Fibroblast of skin of left biceps (primary cell): ENCODE measurements at regions not wholly inside any gene's neighbourhood (a gene's known extent, or its start where the extent isn't known, plus 50 kb on each side); places are given as distances from the start of the nearest gene placed in this dataset.

Experiments used
- DNase-seq, 2 experiments: peaks; one replicate each; pipeline ENCODE4 v3.0.0-alpha.2; 2013; ENCODE audit warnings: low read depth in 2 of 2

GRCh38 chr4:136414981-136415380 lies 1117.3 kb downstream of the PCDH18 start:
- DNase-seq, result no peak

- DNase-seq, result no peak
Observed at GRCh38 chr4:136412708-136413107, 1119.6 kb downstream of the PCDH18 start.

- no peak for DNase-seq
Observed at GRCh38 chr4:136400829-136401228, 1131.5 kb downstream of the PCDH18 start.

DNA sequence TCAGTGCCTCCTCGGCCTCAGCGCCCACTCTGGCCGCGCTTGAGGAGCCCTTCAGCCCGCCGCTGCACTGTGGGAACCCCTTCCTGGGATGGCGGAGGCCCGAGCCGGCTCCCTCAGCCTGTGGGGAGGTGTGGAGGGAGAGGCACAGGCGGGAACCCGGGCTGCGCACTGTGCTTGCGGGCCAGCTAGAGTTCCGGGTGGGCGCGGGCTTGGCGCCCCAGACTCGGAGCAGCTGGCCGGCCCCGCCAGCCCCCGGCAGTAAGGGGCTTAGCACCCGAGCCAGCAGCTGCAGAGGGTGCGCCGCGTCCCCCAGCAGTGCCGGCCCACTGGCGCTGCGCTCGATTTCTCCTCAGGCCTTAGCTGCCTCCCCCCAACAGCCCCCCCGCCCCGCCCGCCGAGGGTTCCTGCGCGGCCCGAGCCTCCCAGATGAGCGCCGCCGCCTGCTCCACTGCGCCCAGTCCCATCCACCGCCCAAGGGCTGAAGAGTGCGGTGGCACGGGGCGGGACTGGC lies 1137.0 kb downstream of the PCDH18 start:
- no peak for DNase-seq

DNA sequence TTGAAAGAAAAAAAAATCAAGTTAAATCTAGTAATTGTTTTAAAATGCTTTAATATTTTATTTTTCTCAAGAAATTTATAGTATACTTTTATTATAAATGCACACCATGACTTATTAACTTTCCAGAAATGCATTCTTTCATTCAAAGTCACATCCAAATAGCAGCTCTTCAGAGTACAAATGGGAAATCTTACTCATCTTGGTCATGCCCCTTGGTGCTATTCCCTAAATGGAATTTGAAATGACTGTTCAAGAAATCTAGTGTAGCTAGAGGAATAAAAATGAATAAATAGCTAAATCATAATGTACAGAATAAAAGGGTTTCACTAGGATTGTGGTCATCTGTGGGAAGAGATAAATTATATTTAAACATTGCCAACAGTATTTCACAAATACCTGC lies 1139.7 kb downstream of the PCDH18 start:
- DNase-seq, result peak; percentile 8 to 9

DNA sequence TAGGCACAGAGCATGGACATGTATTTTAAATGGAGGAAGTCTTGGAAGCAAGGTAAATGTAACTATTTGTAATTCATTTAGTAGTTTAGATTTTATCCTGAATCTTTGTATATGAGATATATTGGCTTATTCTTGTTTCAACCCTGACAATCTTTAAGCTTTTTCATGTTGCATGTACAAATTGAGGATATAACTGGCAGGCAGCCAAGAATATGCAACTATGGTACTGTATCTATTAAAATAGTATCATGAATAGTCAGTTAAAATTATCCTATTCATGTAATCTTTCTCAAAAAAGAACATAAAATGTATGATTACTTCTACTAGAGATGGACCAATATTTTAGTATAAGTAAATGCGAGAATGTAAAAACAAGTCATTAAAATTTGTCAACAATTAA lies 1141.5 kb downstream of the PCDH18 start:
- DNase-seq, result no peak

- DNase-seq, result no peak
Observed at GRCh38 chr4:136383082-136383481, 1149.2 kb downstream of the PCDH18 start.

DNA sequence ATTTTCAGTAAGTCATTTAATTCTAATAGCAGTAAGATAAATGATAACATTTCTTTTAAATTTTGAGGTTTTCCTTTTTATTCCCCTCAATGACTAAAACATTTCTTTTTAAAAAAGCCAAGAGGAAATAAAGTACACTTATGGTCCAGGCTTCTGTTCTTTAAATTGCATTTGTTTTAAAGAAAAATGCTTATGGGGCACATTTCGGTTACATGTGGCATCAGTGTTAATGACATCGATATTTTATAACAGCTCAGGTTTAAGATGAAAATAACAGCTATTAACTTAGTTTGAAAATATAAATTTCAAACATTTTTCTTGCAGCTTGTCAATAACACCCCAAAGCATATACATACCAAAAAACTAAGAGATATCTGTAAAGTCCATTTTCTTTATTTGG lies 1161.1 kb downstream of the PCDH18 start:
- DNase-seq, result no peak

- no peak for DNase-seq
Observed at GRCh38 chr4:136369073-136369472, 1163.2 kb downstream of the PCDH18 start.

DNA sequence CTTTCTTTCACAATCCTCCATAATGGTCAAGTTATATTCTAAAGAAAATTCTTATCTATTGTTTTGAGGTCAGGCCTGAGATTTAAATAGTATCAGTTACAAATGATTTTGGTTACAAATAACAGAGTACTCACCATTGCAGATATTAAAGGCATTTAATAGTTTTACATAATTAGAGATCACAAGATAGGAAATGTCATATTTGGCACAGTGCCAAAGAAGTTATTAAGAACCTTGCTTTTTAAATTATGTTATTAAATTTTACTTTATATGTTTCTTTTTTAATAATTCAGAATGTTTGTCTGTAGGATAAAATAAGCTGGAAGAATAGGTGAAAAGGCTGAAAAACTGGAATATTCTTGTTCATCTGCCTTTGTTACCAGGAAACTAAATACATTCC lies 1174.7 kb downstream of the PCDH18 start:
- DNase-seq, result no peak

DNA sequence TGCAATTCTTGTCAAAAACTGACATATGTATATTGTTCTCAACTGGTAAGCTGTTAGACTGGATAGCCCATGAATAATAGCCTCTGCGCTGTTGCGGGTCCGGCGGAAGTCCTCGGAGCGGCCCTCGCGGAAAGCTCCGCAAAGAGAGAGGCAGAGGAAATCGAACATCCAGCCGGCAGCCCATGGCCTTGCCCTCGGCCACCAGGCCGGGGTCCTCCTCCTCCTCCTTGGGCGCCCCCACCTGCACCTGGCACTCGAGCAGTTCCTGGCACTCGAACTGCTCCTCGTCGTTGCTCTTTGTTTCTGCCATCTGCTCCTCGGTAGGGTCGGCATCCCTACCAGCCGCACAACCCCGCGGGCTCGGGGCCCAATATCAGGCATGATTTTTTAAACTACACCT lies 1176.3 kb downstream of the PCDH18 start:
- DNase-seq, result no peak

GRCh38 chr4:136343340-136343739 lies 1189.0 kb downstream of the PCDH18 start:
- DNase-seq, result no peak

DNA sequence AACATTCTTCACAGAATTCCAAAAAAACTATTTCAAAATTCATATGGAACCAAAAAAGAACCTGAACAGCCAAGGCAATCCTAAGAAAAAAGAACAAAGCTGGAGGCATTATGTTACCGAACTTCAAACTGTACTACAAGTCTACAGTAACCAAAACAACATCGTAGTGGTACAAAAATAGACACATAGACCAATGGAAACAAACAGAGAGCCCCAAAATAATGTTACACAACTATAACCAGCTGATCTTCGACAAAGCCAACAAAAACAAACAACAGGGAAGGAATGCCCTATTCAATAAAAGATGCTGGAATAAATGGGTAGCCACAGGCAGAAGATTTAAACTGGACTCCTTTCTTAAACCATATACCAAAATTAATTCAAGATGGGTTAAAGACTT lies 1189.6 kb downstream of the PCDH18 start:
- no peak for DNase-seq

GRCh38 chr4:136337216-136337615 lies 1195.1 kb downstream of the PCDH18 start:
- DNase-seq, result no peak

- DNase-seq, result no peak
Observed at GRCh38 chr4:136336479-136336878, 1195.8 kb downstream of the PCDH18 start.

GRCh38 chr4:136329042-136329662 lies 1203.1 kb downstream of the PCDH18 start:
- no peak for DNase-seq

DNA sequence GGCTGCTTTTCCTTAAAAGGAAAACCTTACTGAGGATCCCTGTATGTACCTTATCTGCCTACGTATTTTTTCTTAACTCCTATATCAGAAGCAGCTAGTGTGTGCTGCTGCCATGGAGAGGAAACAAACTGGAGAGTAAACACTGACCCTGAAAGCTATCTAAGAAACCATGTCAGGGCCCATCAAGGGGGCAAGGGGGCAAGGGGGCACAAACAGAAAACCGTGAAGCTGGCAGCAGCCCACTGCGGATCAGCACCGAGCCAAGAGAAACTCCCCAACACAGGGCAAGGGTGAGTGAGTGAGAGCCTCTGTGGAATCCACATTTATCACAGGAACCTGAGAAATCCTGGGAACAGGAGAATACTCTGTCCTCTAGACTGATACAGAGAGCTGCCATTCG lies 1204.2 kb downstream of the PCDH18 start:
- DNase-seq, result no peak

DNA sequence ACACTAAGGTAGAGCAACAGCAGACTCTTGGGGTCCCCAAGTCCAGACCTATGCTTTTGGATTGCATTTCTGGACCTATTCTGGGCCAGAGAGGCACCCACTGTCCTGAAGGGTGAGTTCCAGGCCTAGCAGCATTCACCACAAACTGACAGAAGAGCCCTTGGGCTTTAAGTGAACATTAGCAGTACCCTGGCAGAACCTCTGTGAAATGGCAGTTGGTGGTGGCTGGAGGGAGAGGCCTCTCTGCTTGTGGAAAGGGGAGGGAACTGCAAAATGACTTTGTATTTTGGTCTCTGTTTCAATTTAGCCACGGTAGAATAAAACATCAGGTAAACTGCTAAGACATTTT lies 1211.9 kb downstream of the PCDH18 start:
- no peak for DNase-seq

DNA sequence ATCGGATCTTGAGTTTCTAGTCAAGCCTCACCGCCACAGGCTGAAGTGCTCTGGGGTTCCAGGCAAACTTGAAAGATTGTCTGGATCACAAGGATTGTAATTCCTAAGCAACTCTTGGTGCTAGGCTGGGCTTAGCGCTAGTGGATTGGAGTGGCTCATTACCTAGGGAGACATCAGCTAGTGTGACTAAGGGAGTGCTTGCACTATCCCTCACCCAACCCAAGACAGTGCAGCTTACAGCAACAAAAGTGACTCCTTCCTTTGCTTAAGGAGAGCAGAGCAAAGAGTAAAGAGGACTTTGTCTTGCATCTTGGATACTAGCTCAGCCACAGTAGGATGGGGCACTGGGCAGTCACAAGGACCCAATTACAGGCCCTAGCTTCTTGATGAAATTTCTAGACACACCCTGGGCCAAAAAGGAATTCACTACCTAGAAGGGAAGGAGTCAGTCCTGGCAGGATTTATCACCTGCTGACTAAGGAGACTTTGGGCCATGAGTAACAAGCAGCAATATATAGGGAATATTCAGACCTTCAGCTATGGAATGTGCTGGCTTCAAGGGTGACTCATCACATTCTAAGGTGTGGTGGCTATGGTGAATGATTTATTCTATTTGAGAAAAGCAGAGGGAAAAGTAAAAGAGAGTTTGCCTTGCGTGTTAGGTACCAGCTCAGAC lies 1212.4 kb downstream of the PCDH18 start:
- DNase-seq, result no peak

GRCh38 chr4:136316961-136317360 lies 1215.3 kb downstream of the PCDH18 start:
- DNase-seq, result no peak

DNA sequence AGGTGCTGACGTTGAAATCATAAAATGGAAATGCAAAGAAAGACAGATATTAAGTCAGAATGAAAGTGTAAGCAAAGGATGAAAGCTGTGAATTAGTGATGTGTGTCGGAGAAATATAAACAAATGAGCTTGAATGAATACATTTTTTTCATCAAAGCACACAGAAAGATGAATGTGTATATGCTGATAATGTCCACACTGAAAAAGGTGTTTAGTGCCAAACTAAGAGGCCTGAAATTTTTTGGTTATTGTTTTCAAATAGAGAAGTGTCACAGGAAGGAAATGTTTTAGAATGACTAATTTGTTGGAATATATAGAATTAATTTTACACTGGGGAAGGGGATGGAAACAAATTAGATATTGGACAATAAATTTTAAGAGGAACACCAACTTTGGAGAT lies 1217.6 kb downstream of the PCDH18 start:
- no peak for DNase-seq

GRCh38 chr4:136311774-136312173 lies 1220.5 kb downstream of the PCDH18 start:
- no peak for DNase-seq

- no peak for DNase-seq
Observed at GRCh38 chr4:136307765-136308164, 1224.5 kb downstream of the PCDH18 start.

- DNase-seq, result no peak
Observed at GRCh38 chr4:136306361-136306760, 1225.9 kb downstream of the PCDH18 start.
